GM13976 (cell line): ENCODE measurements at regions not wholly inside any gene's neighbourhood (a gene's known extent, or its start where the extent isn't known, plus 50 kb on each side); places are given as distances from the start of the nearest gene placed in this dataset.

Experiments used
- DNase-seq: peaks from one replicate; pipeline ENCODE4 v3.0.0; 2012; ENCODE audit warnings: low spot score
- CTCF ChIP-seq: IDR thresholded peaks from 2 replicates; pipeline ENCODE4 v1.5.1; 2012; ENCODE audit warnings: borderline replicate concordance, mild to moderate bottlenecking; ENCODE audit not compliant: insufficient read depth; ENCODE audit errors: extremely low read depth, missing control alignments, control extremely low read depth
- in situ Hi-C: fragments of 300-500 bp; cut with MboI; formaldehyde crosslinking; loops from one replicate; pipeline ENCODE4 v1.12.0; 2022; ENCODE audit warnings: low sequenced_read_pairs, mixed read lengths, inconsistent platforms; ENCODE audit not compliant: unreplicated experiment

GRCh38 chr9:8011974-8012373 is 212.4 kb upstream of the DMAC1 start:
- in situ Hi-C loops = no loop called here
- DNase-seq = no peak
- TF ChIP-seq CTCF = no peak

DNA sequence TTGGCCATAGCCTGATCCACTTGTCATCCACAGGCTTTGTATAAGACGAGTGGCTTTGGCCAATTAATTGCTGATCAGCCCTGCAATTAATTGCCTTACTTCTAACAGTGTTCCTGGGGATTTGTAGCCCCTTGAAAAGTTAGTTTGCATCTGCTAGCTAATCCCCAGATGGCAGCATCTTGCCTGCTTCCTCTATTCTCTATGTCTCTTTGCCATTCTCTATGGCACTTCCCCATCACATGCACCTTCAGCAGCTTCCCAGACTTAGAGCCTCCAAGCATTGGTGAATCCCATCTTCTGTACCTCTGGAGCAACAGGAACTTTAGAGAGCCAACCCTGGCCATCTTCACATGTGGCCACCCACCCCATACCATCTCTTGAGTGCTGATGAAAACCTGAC is 197.0 kb upstream of the DMAC1 start:
- in situ Hi-C loops = no loop called here
- no peak for TF ChIP-seq CTCF
- no peak for DNase-seq

GRCh38 chr9:7988644-7989280 is 189.2 kb upstream of the DMAC1 start:
- in situ Hi-C loops = no loop called here
- no peak for TF ChIP-seq CTCF

GRCh38 chr9:7984692-7985091 is 185.1 kb upstream of the DMAC1 start:
- in situ Hi-C loops = no loop called here
- TF ChIP-seq CTCF = no peak
- no peak for DNase-seq

More at GRCh38 chr9:7988644-7989280, 189.2 kb upstream of the DMAC1 start:
- no peak for DNase-seq

GRCh38 chr9:7984203-7984602 is 184.6 kb upstream of the DMAC1 start:
- DNase-seq = no peak
- no peak for TF ChIP-seq CTCF
- in situ Hi-C loops = no loop called here

DNA sequence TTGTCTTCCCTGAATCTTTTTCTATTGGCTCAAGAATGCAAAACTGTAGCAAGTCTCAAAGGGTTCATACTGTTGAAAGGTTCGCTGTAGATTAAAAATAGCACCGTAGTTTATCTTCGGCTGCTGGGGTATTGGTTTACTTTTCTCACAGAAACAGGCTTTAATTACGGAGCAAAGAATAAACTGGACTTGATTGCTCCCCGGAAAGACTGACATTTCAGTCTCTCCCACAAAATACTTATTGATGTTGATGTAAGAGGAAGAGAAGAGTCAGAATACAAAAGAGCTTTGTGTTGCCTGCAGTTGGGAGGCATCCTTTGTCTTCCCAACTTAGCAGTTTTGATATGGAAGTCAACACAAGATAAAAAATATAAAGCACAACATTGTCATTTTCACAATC is 183.9 kb upstream of the DMAC1 start:
- no peak for TF ChIP-seq CTCF
- no peak for DNase-seq
- in situ Hi-C loops = no loop called here
